GM23338 (cell line): ENCODE measurements at regions not wholly inside any gene's neighbourhood (a gene's known extent, or its start where the extent isn't known, plus 50 kb on each side); places are given as distances from the start of the nearest gene placed in this dataset.

Experiments
- ATAC-seq: fragments of 200-7000 bp; cut with Tn5 transposase; 3 replicates; pipeline ENCODE4 v1.9.1; 2020
- DNase-seq: peaks from one replicate; pipeline ENCODE4 v3.0.0-alpha.2; 2015; ENCODE audit warnings: low spot score
- H2AFZ ChIP-seq: fragments of 200-600 bp; sonication (generic); 2 replicates; pipeline ENCODE4 v1.8.0; 2016; ENCODE audit warnings: antibody characterized with exemption, mild to moderate bottlenecking, moderate library complexity
- H3F3A ChIP-seq: fragments of 200-600 bp; sonication (generic); replicated peaks from 2 replicates; pipeline ENCODE4 v1.8.0; 2017; ENCODE audit warnings: antibody characterized with exemption, mixed run types, low read depth
- H3K27ac ChIP-seq: fragments of 200-600 bp; sonication (generic); 2 replicates; pipeline ENCODE4 v1.6.1; 2016; ENCODE audit warnings: low read depth
- H3K27me3 ChIP-seq: fragments of 200-600 bp; sonication (generic); 2 replicates; pipeline ENCODE4 v1.8.0; 2016; ENCODE audit warnings: mild to moderate bottlenecking, mixed run types, moderate library complexity; ENCODE audit not compliant: insufficient read depth
- H3K36me3 ChIP-seq: fragments of 200-600 bp; sonication (generic); 2 replicates; pipeline ENCODE4 v1.8.0; 2016; ENCODE audit warnings: mild to moderate bottlenecking; ENCODE audit not compliant: insufficient read depth
- H3K4me1 ChIP-seq: fragments of 200-600 bp; sonication (generic); 2 replicates; pipeline ENCODE4 v1.8.0; 2016; ENCODE audit warnings: mild to moderate bottlenecking, moderate library complexity; ENCODE audit not compliant: insufficient read depth
- H3K4me2 ChIP-seq: fragments of 200-600 bp; sonication (generic); 2 replicates; pipeline ENCODE4 v1.7.1; 2017; ENCODE audit warnings: mixed run types
- H3K4me3 ChIP-seq: fragments of 200-600 bp; sonication (generic); 2 replicates; pipeline ENCODE4 v1.6.1; 2016; ENCODE audit warnings: mixed run types
- H3K79me2 ChIP-seq: fragments of 200-600 bp; sonication (generic); replicated peaks from 2 replicates; pipeline ENCODE4 v1.8.0; 2017; ENCODE audit warnings: mild to moderate bottlenecking; ENCODE audit not compliant: insufficient read depth
- H3K9me2 ChIP-seq: fragments of 200-600 bp; sonication (generic); 2 replicates; pipeline ENCODE4 v1.8.0; 2017; ENCODE audit not compliant: insufficient read depth
- H4K20me1 ChIP-seq: fragments of 200-600 bp; sonication (generic); replicated peaks from 2 replicates; pipeline ENCODE4 v1.8.0; 2017; ENCODE audit warnings: mild to moderate bottlenecking; ENCODE audit not compliant: insufficient read depth
- H3K27ac Mint-ChIP-seq: 2 replicates; pipeline ENCODE4 v1.8.0; 2020; ENCODE audit warnings: inconsistent platforms, mild to moderate bottlenecking, moderate library complexity, mixed read lengths
- H3K27me3 Mint-ChIP-seq: 3 replicates; pipeline ENCODE4 v1.8.0; 2022; ENCODE audit warnings: low read depth, mild to moderate bottlenecking, moderate library complexity, mixed read lengths, inconsistent platforms; ENCODE audit not compliant: insufficient read depth, poor library complexity
- H3K36me3 Mint-ChIP-seq: 3 replicates; pipeline ENCODE4 v1.8.0; 2021; ENCODE audit warnings: low read depth, mild to moderate bottlenecking, inconsistent platforms, moderate library complexity, mixed read lengths
- H3K4me1 Mint-ChIP-seq: 3 replicates; pipeline ENCODE4 v1.8.0; 2020; ENCODE audit warnings: mild to moderate bottlenecking, inconsistent platforms, mixed read lengths
- H3K4me3 Mint-ChIP-seq: 3 replicates; pipeline ENCODE4 v1.8.0; 2021; ENCODE audit warnings: moderate library complexity, mild to moderate bottlenecking, inconsistent platforms, mixed read lengths
- H3K9me3 Mint-ChIP-seq: 3 replicates; pipeline ENCODE4 v1.8.0; 2020; ENCODE audit warnings: moderate library complexity, mild to moderate bottlenecking, inconsistent platforms, mixed read lengths
- CREB1 ChIP-seq: fragments of 250-450 bp; sonication (Bioruptor Pico); IDR thresholded peaks from 2 replicates; pipeline ENCODE4 v1.5.0; 2020; ENCODE audit warnings: low read depth, mild to moderate bottlenecking, moderate library complexity
- EZH2phosphoT487 ChIP-seq: fragments of 200-600 bp; sonication (generic); IDR thresholded peaks from one replicate; pipeline ENCODE4 v1.8.1; 2018; ENCODE audit warnings: antibody characterized with exemption; ENCODE audit not compliant: unreplicated experiment
- JUNB ChIP-seq: IDR thresholded peaks from one replicate; pipeline ENCODE4 v1.6.1; 2016; ENCODE audit warnings: antibody characterized with exemption; ENCODE audit not compliant: unreplicated experiment
- NANOG ChIP-seq: IDR thresholded peaks from 2 replicates; pipeline ENCODE4 v1.6.1; 2016; ENCODE audit warnings: antibody characterized with exemption, borderline replicate concordance
- ZNF462 ChIP-seq: fragments of 250-450 bp; sonication (Bioruptor Pico); IDR thresholded peaks from 2 replicates; pipeline ENCODE4 v1.5.0; 2020; ENCODE audit warnings: mild to moderate bottlenecking, moderate library complexity
- TF ChIP-seq, protein P1 (sequence below), 2 experiments: fragments of 200-600 bp in 1 of 2; sonication (generic) in 1 of 2; conservative IDR thresholded peaks; 2 replicates each; pipeline versions ENCODE4 v1.5.1 to v1.6.1; 2016 to 2017; ENCODE audit warnings: antibody characterized with exemption in 2 of 2, low read depth in 2 of 2, mild to moderate bottlenecking in 2 of 2, moderate library complexity in 1 of 2
- TF ChIP-seq, protein P2 (sequence below): IDR thresholded peaks from one replicate; pipeline ENCODE4 v1.6.1; 2018; ENCODE audit warnings: antibody characterized with exemption; ENCODE audit not compliant: unreplicated experiment

GRCh38 chr6:94217836-94218235 is 798.5 kb upstream of the EPHA7 start (continued):
- TF ChIP-seq ZNF462 = no peak
- TF ChIP-seq EZH2phosphoT487 = no peak
- no peak for TF ChIP-seq JUNB

GRCh38 chr6:94215552-94215951 is 796.2 kb upstream of the EPHA7 start:
- Histone ChIP-seq H3K4me2 (no peak overlapping the region), H3K27ac (no peak overlapping the region), H3K27me3 (no peaks in the 10 kb centered on the region), H3K9me2 (no peaks in the 10 kb centered on the region), H2AFZ (no peak overlapping the region), H3K79me2 (no peaks in the 10 kb centered on the region), H3F3A (no peaks in the 10 kb centered on the region), H3K36me3 (no peaks in the 10 kb centered on the region), H3K4me1 (peaks cover 16% of the 10 kb centered on the region), H3K4me3 (no peak overlapping the region), H4K20me1 (no peaks in the 10 kb centered on the region)
- DNase-seq (no peak), ATAC-seq (peak; percentile 57; the same call in 2 of the 3 replicates)
- Mint-ChIP-seq H3K9me3 (no peaks in the 10 kb centered on the region), H3K4me1 (peaks cover 9% of the 10 kb centered on the region; the same call in 2 of the 3 replicates), H3K4me3 (no peak overlapping the region), H3K27ac (no peak overlapping the region), H3K27me3 (peaks cover 3% of the 10 kb centered on the region), H3K36me3 (no peaks in the 10 kb centered on the region)
- no peak for TF ChIP-seq CREB1 (CRISPR knock-in tag)
- no peak for TF ChIP-seq NANOG
- TF ChIP-seq, protein P1, sequence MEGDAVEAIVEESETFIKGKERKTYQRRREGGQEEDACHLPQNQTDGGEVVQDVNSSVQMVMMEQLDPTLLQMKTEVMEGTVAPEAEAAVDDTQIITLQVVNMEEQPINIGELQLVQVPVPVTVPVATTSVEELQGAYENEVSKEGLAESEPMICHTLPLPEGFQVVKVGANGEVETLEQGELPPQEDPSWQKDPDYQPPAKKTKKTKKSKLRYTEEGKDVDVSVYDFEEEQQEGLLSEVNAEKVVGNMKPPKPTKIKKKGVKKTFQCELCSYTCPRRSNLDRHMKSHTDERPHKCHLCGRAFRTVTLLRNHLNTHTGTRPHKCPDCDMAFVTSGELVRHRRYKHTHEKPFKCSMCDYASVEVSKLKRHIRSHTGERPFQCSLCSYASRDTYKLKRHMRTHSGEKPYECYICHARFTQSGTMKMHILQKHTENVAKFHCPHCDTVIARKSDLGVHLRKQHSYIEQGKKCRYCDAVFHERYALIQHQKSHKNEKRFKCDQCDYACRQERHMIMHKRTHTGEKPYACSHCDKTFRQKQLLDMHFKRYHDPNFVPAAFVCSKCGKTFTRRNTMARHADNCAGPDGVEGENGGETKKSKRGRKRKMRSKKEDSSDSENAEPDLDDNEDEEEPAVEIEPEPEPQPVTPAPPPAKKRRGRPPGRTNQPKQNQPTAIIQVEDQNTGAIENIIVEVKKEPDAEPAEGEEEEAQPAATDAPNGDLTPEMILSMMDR (conservative IDR thresholded peaks at IDR 0.05; ENCODE audit: low read depth in 2 of 2) = no peak
- TF ChIP-seq, protein P2, sequence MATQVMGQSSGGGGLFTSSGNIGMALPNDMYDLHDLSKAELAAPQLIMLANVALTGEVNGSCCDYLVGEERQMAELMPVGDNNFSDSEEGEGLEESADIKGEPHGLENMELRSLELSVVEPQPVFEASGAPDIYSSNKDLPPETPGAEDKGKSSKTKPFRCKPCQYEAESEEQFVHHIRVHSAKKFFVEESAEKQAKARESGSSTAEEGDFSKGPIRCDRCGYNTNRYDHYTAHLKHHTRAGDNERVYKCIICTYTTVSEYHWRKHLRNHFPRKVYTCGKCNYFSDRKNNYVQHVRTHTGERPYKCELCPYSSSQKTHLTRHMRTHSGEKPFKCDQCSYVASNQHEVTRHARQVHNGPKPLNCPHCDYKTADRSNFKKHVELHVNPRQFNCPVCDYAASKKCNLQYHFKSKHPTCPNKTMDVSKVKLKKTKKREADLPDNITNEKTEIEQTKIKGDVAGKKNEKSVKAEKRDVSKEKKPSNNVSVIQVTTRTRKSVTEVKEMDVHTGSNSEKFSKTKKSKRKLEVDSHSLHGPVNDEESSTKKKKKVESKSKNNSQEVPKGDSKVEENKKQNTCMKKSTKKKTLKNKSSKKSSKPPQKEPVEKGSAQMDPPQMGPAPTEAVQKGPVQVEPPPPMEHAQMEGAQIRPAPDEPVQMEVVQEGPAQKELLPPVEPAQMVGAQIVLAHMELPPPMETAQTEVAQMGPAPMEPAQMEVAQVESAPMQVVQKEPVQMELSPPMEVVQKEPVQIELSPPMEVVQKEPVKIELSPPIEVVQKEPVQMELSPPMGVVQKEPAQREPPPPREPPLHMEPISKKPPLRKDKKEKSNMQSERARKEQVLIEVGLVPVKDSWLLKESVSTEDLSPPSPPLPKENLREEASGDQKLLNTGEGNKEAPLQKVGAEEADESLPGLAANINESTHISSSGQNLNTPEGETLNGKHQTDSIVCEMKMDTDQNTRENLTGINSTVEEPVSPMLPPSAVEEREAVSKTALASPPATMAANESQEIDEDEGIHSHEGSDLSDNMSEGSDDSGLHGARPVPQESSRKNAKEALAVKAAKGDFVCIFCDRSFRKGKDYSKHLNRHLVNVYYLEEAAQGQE = no peak
